HL-60 (cell line): ENCODE measurements at regions not wholly inside any gene's neighbourhood (a gene's known extent, or its start where the extent isn't known, plus 50 kb on each side); places are given as distances from the start of the nearest gene placed in this dataset.

Experiments used
- DNase-seq, 2 experiments: peaks; one replicate each; pipeline ENCODE4 v3.0.0-alpha.2; 2010 to 2020; ENCODE audit warnings: low read depth in 1 of 2, low spot score in 1 of 2
- H3K27ac ChIP-seq: fragments of 250-450 bp; sonication (Bioruptor Pico); replicated peaks from 2 replicates; pipeline ENCODE4 v1.5.1; 2020; ENCODE audit warnings: mild to moderate bottlenecking, moderate library complexity
- H3K27me3 ChIP-seq: fragments of 250-450 bp; sonication (Bioruptor Pico); 2 replicates; pipeline ENCODE4 v1.5.1; 2021; ENCODE audit warnings: mild to moderate bottlenecking, moderate library complexity; ENCODE audit not compliant: insufficient read depth, poor library complexity, severe bottlenecking
- H3K4me3 ChIP-seq: replicated peaks from 2 replicates; pipeline ENCODE4 v1.5.1; 2011; ENCODE audit warnings: mild to moderate bottlenecking, control low read depth, low read length; ENCODE audit not compliant: insufficient read depth
- GABPA ChIP-seq: IDR thresholded peaks from 2 replicates; pipeline ENCODE4 v1.6.1; 2012; ENCODE audit warnings: low read depth
- POLR2AphosphoS5 ChIP-seq: IDR thresholded peaks from 2 replicates; pipeline ENCODE4 v1.6.1; 2012; ENCODE audit warnings: low read depth
- SPI1 ChIP-seq: IDR thresholded peaks from 2 replicates; pipeline ENCODE4 v1.6.1; 2012; ENCODE audit warnings: low read depth, mild to moderate bottlenecking, borderline replicate concordance
- TF ChIP-seq, protein P1 (sequence below): IDR thresholded peaks from 2 replicates; pipeline ENCODE4 v1.6.1; 2012; ENCODE audit warnings: low read depth; ENCODE audit not compliant: insufficient replicate concordance
- TF ChIP-seq, protein P2 (sequence below): IDR thresholded peaks from one replicate; pipeline ENCODE4 v1.5.1; 2011; ENCODE audit warnings: low read length, control low read depth, inconsistent platforms; ENCODE audit not compliant: insufficient read depth

DNA sequence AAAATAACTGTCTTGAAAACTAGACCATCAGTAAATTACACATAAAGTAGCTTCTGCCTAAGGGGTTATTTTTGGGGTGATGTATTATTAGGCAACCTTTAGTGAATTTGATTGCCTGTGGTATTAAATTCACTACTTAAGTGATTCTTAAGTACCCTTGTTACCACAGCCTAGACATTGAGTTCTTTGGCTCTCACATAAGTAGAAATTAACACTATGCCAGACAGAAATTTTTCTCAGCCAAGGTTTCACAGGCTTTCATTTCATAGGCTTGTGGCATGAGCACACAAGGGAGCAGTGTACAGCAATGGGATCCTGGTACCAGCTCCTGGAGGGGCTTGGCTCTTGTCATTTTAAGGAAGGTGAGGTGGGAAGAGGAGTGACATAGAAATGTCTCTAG lies 218.5 kb downstream of the AASDHPPT start:
- no peak for DNase-seq
- Histone ChIP-seq H3K4me3 (no peak overlapping the region), H3K27me3 (no peaks in the 10 kb centered on the region), H3K27ac (no peak overlapping the region)
- TF ChIP-seq POLR2AphosphoS5 (no peak), SPI1 (no peak), GABPA (no peak)
- TF ChIP-seq, protein P1, sequence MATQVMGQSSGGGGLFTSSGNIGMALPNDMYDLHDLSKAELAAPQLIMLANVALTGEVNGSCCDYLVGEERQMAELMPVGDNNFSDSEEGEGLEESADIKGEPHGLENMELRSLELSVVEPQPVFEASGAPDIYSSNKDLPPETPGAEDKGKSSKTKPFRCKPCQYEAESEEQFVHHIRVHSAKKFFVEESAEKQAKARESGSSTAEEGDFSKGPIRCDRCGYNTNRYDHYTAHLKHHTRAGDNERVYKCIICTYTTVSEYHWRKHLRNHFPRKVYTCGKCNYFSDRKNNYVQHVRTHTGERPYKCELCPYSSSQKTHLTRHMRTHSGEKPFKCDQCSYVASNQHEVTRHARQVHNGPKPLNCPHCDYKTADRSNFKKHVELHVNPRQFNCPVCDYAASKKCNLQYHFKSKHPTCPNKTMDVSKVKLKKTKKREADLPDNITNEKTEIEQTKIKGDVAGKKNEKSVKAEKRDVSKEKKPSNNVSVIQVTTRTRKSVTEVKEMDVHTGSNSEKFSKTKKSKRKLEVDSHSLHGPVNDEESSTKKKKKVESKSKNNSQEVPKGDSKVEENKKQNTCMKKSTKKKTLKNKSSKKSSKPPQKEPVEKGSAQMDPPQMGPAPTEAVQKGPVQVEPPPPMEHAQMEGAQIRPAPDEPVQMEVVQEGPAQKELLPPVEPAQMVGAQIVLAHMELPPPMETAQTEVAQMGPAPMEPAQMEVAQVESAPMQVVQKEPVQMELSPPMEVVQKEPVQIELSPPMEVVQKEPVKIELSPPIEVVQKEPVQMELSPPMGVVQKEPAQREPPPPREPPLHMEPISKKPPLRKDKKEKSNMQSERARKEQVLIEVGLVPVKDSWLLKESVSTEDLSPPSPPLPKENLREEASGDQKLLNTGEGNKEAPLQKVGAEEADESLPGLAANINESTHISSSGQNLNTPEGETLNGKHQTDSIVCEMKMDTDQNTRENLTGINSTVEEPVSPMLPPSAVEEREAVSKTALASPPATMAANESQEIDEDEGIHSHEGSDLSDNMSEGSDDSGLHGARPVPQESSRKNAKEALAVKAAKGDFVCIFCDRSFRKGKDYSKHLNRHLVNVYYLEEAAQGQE, result no peak
- TF ChIP-seq, protein P2, sequence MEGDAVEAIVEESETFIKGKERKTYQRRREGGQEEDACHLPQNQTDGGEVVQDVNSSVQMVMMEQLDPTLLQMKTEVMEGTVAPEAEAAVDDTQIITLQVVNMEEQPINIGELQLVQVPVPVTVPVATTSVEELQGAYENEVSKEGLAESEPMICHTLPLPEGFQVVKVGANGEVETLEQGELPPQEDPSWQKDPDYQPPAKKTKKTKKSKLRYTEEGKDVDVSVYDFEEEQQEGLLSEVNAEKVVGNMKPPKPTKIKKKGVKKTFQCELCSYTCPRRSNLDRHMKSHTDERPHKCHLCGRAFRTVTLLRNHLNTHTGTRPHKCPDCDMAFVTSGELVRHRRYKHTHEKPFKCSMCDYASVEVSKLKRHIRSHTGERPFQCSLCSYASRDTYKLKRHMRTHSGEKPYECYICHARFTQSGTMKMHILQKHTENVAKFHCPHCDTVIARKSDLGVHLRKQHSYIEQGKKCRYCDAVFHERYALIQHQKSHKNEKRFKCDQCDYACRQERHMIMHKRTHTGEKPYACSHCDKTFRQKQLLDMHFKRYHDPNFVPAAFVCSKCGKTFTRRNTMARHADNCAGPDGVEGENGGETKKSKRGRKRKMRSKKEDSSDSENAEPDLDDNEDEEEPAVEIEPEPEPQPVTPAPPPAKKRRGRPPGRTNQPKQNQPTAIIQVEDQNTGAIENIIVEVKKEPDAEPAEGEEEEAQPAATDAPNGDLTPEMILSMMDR, result no peak

DNA sequence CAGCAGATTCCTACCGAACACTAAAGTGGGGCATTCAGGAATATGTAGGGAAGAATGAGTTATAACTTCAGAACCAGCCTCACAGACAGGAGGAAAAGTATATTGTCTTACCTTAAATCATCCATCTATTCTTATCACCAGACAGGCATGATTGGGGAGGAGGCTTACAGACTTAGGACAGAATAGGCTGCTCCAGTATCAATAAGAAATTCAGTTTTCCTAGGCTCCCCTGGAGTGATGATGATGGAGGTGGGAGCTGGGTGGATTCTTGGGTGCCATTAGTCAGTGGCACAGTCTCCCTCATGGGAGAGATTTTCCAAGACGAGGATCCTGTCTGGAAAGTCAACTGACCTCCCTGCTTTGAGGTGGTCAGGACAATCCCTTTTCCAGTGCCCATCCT lies 225.0 kb downstream of the AASDHPPT start:
- DNase-seq, result no peak
- H3K4me3 ChIP-seq, result no peak overlapping the region
- H3K27ac ChIP-seq, result no peak overlapping the region
- H3K27me3 ChIP-seq, result no peaks in the 10 kb centered on the region
- TF ChIP-seq SPI1 (no peak), POLR2AphosphoS5 (no peak), GABPA (no peak)
- TF ChIP-seq, protein P2, result no peak
- TF ChIP-seq, protein P1, result no peak

DNA sequence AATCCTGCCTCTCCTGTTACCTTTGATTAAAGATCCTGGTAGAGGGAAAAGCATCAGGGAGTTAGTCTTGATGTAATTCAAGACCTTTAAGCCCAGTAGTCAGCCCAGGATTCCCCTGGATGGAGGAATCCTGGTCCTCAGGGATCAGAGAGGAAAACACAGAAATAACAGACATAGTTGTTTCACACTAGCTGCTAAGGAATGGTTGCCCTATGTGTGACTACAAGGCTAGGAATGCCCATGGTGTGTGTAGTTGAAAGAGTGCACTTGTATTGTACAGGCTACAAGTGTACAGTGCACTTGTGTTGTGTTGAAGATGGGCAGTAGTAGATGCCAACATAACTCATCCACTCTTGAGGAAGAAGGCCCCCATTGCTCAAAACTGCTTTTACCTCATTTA lies 226.8 kb downstream of the AASDHPPT start:
- H3K27ac ChIP-seq, result no peak overlapping the region

More for the DNA sequence above, 226.8 kb downstream of the AASDHPPT start:
- DNase-seq, result no peak
- TF ChIP-seq SPI1 (no peak), GABPA (no peak), POLR2AphosphoS5 (no peak)
- TF ChIP-seq, protein P1, result no peak
- TF ChIP-seq, protein P2, result no peak
- no peaks in the 10 kb centered on the region for H3K27me3 ChIP-seq
- H3K4me3 ChIP-seq, result no peak overlapping the region
